GM23338 (cell line): ENCODE measurements at regions not wholly inside any gene's neighbourhood (a gene's known extent, or its start where the extent isn't known, plus 50 kb on each side); places are given as distances from the start of the nearest gene placed in this dataset.

Source experiments
- ATAC-seq: fragments of 200-7000 bp; cut with Tn5 transposase; 3 replicates; pipeline ENCODE4 v1.9.1; 2020
- DNase-seq: peaks from one replicate; pipeline ENCODE4 v3.0.0-alpha.2; 2015; ENCODE audit warnings: low spot score
- H2AFZ ChIP-seq: fragments of 200-600 bp; sonication (generic); 2 replicates; pipeline ENCODE4 v1.8.0; 2016; ENCODE audit warnings: antibody characterized with exemption, mild to moderate bottlenecking, moderate library complexity
- H3F3A ChIP-seq: fragments of 200-600 bp; sonication (generic); replicated peaks from 2 replicates; pipeline ENCODE4 v1.8.0; 2017; ENCODE audit warnings: antibody characterized with exemption, mixed run types, low read depth
- H3K27ac ChIP-seq: fragments of 200-600 bp; sonication (generic); 2 replicates; pipeline ENCODE4 v1.6.1; 2016; ENCODE audit warnings: low read depth
- H3K27me3 ChIP-seq: fragments of 200-600 bp; sonication (generic); 2 replicates; pipeline ENCODE4 v1.8.0; 2016; ENCODE audit warnings: mild to moderate bottlenecking, mixed run types, moderate library complexity; ENCODE audit not compliant: insufficient read depth
- H3K36me3 ChIP-seq: fragments of 200-600 bp; sonication (generic); 2 replicates; pipeline ENCODE4 v1.8.0; 2016; ENCODE audit warnings: mild to moderate bottlenecking; ENCODE audit not compliant: insufficient read depth
- H3K4me1 ChIP-seq: fragments of 200-600 bp; sonication (generic); 2 replicates; pipeline ENCODE4 v1.8.0; 2016; ENCODE audit warnings: mild to moderate bottlenecking, moderate library complexity; ENCODE audit not compliant: insufficient read depth
- H3K4me2 ChIP-seq: fragments of 200-600 bp; sonication (generic); 2 replicates; pipeline ENCODE4 v1.7.1; 2017; ENCODE audit warnings: mixed run types
- H3K4me3 ChIP-seq: fragments of 200-600 bp; sonication (generic); 2 replicates; pipeline ENCODE4 v1.6.1; 2016; ENCODE audit warnings: mixed run types
- H3K79me2 ChIP-seq: fragments of 200-600 bp; sonication (generic); replicated peaks from 2 replicates; pipeline ENCODE4 v1.8.0; 2017; ENCODE audit warnings: mild to moderate bottlenecking; ENCODE audit not compliant: insufficient read depth
- H3K9me2 ChIP-seq: fragments of 200-600 bp; sonication (generic); 2 replicates; pipeline ENCODE4 v1.8.0; 2017; ENCODE audit not compliant: insufficient read depth
- H4K20me1 ChIP-seq: fragments of 200-600 bp; sonication (generic); replicated peaks from 2 replicates; pipeline ENCODE4 v1.8.0; 2017; ENCODE audit warnings: mild to moderate bottlenecking; ENCODE audit not compliant: insufficient read depth
- H3K27ac Mint-ChIP-seq: 2 replicates; pipeline ENCODE4 v1.8.0; 2020; ENCODE audit warnings: inconsistent platforms, mild to moderate bottlenecking, moderate library complexity, mixed read lengths
- H3K27me3 Mint-ChIP-seq: 3 replicates; pipeline ENCODE4 v1.8.0; 2022; ENCODE audit warnings: low read depth, mild to moderate bottlenecking, moderate library complexity, mixed read lengths, inconsistent platforms; ENCODE audit not compliant: insufficient read depth, poor library complexity
- H3K36me3 Mint-ChIP-seq: 3 replicates; pipeline ENCODE4 v1.8.0; 2021; ENCODE audit warnings: low read depth, mild to moderate bottlenecking, inconsistent platforms, moderate library complexity, mixed read lengths
- H3K4me1 Mint-ChIP-seq: 3 replicates; pipeline ENCODE4 v1.8.0; 2020; ENCODE audit warnings: mild to moderate bottlenecking, inconsistent platforms, mixed read lengths
- H3K4me3 Mint-ChIP-seq: 3 replicates; pipeline ENCODE4 v1.8.0; 2021; ENCODE audit warnings: moderate library complexity, mild to moderate bottlenecking, inconsistent platforms, mixed read lengths
- H3K9me3 Mint-ChIP-seq: 3 replicates; pipeline ENCODE4 v1.8.0; 2020; ENCODE audit warnings: moderate library complexity, mild to moderate bottlenecking, inconsistent platforms, mixed read lengths
- CREB1 ChIP-seq: fragments of 250-450 bp; sonication (Bioruptor Pico); IDR thresholded peaks from 2 replicates; pipeline ENCODE4 v1.5.0; 2020; ENCODE audit warnings: low read depth, mild to moderate bottlenecking, moderate library complexity
- EZH2 ChIP-seq: fragments of 200-600 bp; sonication (generic); IDR thresholded peaks from one replicate; pipeline ENCODE4 v1.8.0; 2017; ENCODE audit warnings: antibody characterized with exemption, mild to moderate bottlenecking, low read depth; ENCODE audit not compliant: unreplicated experiment
- EZH2phosphoT487 ChIP-seq: fragments of 200-600 bp; sonication (generic); IDR thresholded peaks from one replicate; pipeline ENCODE4 v1.8.1; 2018; ENCODE audit warnings: antibody characterized with exemption; ENCODE audit not compliant: unreplicated experiment
- JUNB ChIP-seq: IDR thresholded peaks from one replicate; pipeline ENCODE4 v1.6.1; 2016; ENCODE audit warnings: antibody characterized with exemption; ENCODE audit not compliant: unreplicated experiment
- NANOG ChIP-seq: IDR thresholded peaks from 2 replicates; pipeline ENCODE4 v1.6.1; 2016; ENCODE audit warnings: antibody characterized with exemption, borderline replicate concordance
- POLR2AphosphoS5 ChIP-seq: IDR thresholded peaks from 2 replicates; pipeline ENCODE4 v1.6.1; 2016; ENCODE audit warnings: antibody characterized with exemption, low read depth
- STAT1 ChIP-seq: IDR thresholded peaks from one replicate; pipeline ENCODE4 v1.6.1; 2016; ENCODE audit warnings: antibody characterized with exemption; ENCODE audit not compliant: unreplicated experiment
- ZNF114 ChIP-seq: fragments of 250-450 bp; sonication (Bioruptor Pico); IDR thresholded peaks from 2 replicates; pipeline ENCODE4 v1.5.0; 2020; ENCODE audit warnings: mild to moderate bottlenecking, moderate library complexity
- ZNF331 ChIP-seq: fragments of 250-450 bp; sonication (Bioruptor Pico); IDR thresholded peaks from 2 replicates; pipeline ENCODE4 v1.5.0; 2020; ENCODE audit warnings: low read depth, mild to moderate bottlenecking, moderate library complexity
- TF ChIP-seq, protein P1 (sequence below): IDR thresholded peaks from 2 replicates; pipeline ENCODE4 v1.6.1; 2016; ENCODE audit warnings: antibody characterized with exemption
- TF ChIP-seq, protein P2 (sequence below), 2 experiments: fragments of 200-600 bp in 1 of 2; sonication (generic) in 1 of 2; conservative IDR thresholded peaks; 2 replicates each; pipeline versions ENCODE4 v1.5.1 to v1.6.1; 2016 to 2017; ENCODE audit warnings: antibody characterized with exemption in 2 of 2, low read depth in 2 of 2, mild to moderate bottlenecking in 2 of 2, moderate library complexity in 1 of 2
- TF ChIP-seq, protein P3 (sequence below): fragments of 250-450 bp; sonication (Bioruptor Pico); IDR thresholded peaks from 2 replicates; pipeline ENCODE4 v1.5.0; 2020; ENCODE audit warnings: mild to moderate bottlenecking, moderate library complexity

DNA sequence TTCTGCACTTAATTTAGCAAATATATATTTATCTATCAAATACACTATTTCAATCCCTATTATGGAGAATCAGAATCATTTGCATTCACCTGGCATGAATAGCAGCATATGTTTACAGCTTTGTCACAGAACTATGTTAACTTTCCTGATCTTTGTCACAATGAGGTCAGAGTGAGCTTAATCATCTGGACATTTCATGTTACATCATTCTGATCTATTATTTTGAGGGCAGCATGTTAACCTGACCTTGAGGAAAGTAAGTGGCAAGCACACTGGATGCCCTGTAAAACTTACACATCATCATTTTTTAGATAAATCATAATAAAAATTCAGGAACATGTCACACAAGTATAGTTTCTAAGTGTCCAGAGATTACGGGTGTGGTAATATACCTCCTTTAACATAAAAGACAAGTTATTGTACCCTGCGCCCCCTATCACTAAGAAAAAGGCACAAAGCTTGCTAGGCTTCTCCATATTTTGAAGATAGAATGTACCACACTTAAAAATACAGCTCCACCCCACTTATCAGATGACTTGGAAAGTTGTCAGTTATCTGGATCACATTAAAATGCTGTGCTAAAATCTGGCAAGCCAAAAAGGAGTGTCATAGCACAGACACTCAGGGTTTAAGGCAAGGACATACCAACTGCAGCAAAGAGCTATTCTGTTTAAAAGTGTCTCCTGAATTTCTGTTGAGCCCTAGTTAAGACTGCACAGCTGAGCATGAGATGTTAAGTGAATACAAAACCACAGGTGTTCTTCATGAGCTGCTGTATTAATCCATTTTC is 182.7 kb upstream of the FAT4 start:
- H2AFZ ChIP-seq: no peak overlapping the region
- peaks cover 3% of the 10 kb centered on the region; the same call in 1 of the 3 replicates for H3K4me1 Mint-ChIP-seq
- H3K4me3 Mint-ChIP-seq: no peak overlapping the region

DNA sequence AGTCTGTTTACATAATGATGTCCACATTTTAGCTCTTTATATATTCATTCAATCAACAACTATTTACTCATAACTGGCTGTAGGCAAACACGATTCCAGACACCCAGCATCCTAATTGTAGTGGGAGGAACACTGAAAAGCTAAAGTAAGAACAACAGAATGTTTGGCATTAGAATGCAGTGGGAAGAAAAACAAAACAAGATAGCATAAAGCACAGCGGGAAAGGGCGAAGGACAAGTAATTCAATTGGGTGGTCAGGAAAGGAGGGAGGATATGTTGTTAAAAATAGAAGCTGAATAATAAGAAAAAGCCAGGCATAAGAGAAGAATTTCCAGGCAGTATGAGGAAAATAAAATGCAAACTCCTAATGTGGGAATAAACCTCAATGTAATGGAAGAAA is 189.5 kb upstream of the FAT4 start:
- no peak overlapping the region for H3K4me3 Mint-ChIP-seq
- Histone ChIP-seq H4K20me1 (no peaks in the 10 kb centered on the region), H3K27me3 (no peaks in the 10 kb centered on the region), H3K79me2 (no peaks in the 10 kb centered on the region), H3K4me2 (peak overlapping the region; percentile 47), H3K4me1 (peaks cover 6% of the 10 kb centered on the region; the same call in 1 of the 2 replicates), H3K27ac (peak overlapping the region; percentile 6; the same call in 1 of the 2 replicates), H3K9me2 (no peaks in the 10 kb centered on the region), H3K4me3 (no peak overlapping the region), H2AFZ (peak overlapping the region; percentile 20; the same call in 1 of the 2 replicates), H3F3A (no peaks in the 10 kb centered on the region), H3K36me3 (no peaks in the 10 kb centered on the region)
- no peaks in the 10 kb centered on the region for H3K9me3 Mint-ChIP-seq
- H3K36me3 Mint-ChIP-seq: no peaks in the 10 kb centered on the region
- DNase-seq (peak; percentile 35), ATAC-seq (peak; percentile 63)
- H3K4me1 Mint-ChIP-seq: peaks cover 14% of the 10 kb centered on the region
- peak overlapping the region; percentile 38; the same call in 1 of the 2 replicates for H3K27ac Mint-ChIP-seq
- no peaks in the 10 kb centered on the region for H3K27me3 Mint-ChIP-seq
- TF ChIP-seq NANOG (no peak), POLR2AphosphoS5 (no peak), ZNF114 (no peak), ZNF331 (CRISPR knock-in tag) (no peak), STAT1 (no peak), JUNB (no peak), EZH2phosphoT487 (no peak), CREB1 (CRISPR knock-in tag) (no peak), EZH2 (no peak)
- TF ChIP-seq, protein P1, sequence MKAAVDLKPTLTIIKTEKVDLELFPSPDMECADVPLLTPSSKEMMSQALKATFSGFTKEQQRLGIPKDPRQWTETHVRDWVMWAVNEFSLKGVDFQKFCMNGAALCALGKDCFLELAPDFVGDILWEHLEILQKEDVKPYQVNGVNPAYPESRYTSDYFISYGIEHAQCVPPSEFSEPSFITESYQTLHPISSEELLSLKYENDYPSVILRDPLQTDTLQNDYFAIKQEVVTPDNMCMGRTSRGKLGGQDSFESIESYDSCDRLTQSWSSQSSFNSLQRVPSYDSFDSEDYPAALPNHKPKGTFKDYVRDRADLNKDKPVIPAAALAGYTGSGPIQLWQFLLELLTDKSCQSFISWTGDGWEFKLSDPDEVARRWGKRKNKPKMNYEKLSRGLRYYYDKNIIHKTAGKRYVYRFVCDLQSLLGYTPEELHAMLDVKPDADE: no peak
- TF ChIP-seq, protein P2, sequence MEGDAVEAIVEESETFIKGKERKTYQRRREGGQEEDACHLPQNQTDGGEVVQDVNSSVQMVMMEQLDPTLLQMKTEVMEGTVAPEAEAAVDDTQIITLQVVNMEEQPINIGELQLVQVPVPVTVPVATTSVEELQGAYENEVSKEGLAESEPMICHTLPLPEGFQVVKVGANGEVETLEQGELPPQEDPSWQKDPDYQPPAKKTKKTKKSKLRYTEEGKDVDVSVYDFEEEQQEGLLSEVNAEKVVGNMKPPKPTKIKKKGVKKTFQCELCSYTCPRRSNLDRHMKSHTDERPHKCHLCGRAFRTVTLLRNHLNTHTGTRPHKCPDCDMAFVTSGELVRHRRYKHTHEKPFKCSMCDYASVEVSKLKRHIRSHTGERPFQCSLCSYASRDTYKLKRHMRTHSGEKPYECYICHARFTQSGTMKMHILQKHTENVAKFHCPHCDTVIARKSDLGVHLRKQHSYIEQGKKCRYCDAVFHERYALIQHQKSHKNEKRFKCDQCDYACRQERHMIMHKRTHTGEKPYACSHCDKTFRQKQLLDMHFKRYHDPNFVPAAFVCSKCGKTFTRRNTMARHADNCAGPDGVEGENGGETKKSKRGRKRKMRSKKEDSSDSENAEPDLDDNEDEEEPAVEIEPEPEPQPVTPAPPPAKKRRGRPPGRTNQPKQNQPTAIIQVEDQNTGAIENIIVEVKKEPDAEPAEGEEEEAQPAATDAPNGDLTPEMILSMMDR (conservative IDR thresholded peaks at IDR 0.05; ENCODE audit: low read depth in 2 of 2): no peak
- TF ChIP-seq, protein P3, sequence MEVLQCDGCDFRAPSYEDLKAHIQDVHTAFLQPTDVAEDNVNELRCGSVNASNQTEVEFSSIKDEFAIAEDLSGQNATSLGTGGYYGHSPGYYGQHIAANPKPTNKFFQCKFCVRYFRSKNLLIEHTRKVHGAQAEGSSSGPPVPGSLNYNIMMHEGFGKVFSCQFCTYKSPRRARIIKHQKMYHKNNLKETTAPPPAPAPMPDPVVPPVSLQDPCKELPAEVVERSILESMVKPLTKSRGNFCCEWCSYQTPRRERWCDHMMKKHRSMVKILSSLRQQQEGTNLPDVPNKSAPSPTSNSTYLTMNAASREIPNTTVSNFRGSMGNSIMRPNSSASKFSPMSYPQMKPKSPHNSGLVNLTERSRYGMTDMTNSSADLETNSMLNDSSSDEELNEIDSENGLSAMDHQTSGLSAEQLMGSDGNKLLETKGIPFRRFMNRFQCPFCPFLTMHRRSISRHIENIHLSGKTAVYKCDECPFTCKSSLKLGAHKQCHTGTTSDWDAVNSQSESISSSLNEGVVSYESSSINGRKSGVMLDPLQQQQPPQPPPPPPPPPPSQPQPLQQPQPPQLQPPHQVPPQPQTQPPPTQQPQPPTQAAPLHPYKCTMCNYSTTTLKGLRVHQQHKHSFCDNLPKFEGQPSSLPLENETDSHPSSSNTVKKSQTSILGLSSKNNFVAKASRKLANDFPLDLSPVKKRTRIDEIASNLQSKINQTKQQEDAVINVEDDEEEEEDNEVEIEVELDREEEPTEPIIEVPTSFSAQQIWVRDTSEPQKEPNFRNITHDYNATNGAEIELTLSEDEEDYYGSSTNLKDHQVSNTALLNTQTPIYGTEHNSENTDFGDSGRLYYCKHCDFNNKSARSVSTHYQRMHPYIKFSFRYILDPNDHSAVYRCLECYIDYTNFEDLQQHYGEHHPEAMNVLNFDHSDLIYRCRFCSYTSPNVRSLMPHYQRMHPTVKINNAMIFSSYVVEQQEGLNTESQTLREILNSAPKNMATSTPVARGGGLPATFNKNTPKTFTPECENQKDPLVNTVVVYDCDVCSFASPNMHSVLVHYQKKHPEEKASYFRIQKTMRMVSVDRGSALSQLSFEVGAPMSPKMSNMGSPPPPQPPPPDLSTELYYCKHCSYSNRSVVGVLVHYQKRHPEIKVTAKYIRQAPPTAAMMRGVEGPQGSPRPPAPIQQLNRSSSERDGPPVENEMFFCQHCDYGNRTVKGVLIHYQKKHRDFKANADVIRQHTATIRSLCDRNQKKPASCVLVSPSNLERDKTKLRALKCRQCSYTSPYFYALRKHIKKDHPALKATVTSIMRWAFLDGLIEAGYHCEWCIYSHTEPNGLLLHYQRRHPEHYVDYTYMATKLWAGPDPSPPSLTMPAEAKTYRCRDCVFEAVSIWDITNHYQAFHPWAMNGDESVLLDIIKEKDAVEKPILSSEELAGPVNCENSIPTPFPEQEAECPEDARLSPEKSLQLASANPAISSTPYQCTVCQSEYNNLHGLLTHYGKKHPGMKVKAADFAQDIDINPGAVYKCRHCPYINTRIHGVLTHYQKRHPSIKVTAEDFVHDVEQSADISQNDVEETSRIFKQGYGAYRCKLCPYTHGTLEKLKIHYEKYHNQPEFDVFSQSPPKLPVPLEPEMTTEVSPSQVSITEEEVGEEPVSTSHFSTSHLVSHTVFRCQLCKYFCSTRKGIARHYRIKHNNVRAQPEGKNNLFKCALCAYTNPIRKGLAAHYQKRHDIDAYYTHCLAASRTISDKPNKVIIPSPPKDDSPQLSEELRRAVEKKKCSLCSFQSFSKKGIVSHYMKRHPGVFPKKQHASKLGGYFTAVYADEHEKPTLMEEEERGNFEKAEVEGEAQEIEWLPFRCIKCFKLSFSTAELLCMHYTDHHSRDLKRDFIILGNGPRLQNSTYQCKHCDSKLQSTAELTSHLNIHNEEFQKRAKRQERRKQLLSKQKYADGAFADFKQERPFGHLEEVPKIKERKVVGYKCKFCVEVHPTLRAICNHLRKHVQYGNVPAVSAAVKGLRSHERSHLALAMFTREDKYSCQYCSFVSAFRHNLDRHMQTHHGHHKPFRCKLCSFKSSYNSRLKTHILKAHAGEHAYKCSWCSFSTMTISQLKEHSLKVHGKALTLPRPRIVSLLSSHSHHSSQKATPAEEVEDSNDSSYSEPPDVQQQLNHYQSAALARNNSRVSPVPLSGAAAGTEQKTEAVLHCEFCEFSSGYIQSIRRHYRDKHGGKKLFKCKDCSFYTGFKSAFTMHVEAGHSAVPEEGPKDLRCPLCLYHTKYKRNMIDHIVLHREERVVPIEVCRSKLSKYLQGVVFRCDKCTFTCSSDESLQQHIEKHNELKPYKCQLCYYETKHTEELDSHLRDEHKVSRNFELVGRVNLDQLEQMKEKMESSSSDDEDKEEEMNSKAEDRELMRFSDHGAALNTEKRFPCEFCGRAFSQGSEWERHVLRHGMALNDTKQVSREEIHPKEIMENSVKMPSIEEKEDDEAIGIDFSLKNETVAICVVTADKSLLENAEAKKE (CRISPR knock-in tag): no peak

More for the DNA sequence above, 182.7 kb upstream of the FAT4 start:
- no peaks in the 10 kb centered on the region for H3K79me2 ChIP-seq
- no peak for ATAC-seq
- no peaks in the 10 kb centered on the region for H4K20me1 ChIP-seq
- no peaks in the 10 kb centered on the region for H3K36me3 ChIP-seq
- no peak overlapping the region for H3K27ac Mint-ChIP-seq
- H3K27ac ChIP-seq: no peak overlapping the region
- no peak overlapping the region for H3K4me3 ChIP-seq
- H3K9me2 ChIP-seq: no peaks in the 10 kb centered on the region
- no peaks in the 10 kb centered on the region for H3K27me3 Mint-ChIP-seq
- no peaks in the 10 kb centered on the region for H3F3A ChIP-seq
- no peaks in the 10 kb centered on the region for H3K4me1 ChIP-seq
- no peak for DNase-seq
- no peaks in the 10 kb centered on the region for H3K36me3 Mint-ChIP-seq
- no peaks in the 10 kb centered on the region for H3K27me3 ChIP-seq
- no peak overlapping the region for H3K4me2 ChIP-seq
- H3K9me3 Mint-ChIP-seq: no peaks in the 10 kb centered on the region
- no peak for TF ChIP-seq POLR2AphosphoS5
- no peak for TF ChIP-seq EZH2phosphoT487
- no peak for TF ChIP-seq ZNF114
